ENCODE measurements at regions not wholly inside any gene's neighbourhood (a gene's known extent, or its start where the extent isn't known, plus 50 kb on each side); places are given as distances from the start of the nearest gene placed in this dataset.
"Not testable (repeated sequence)": the region's sequence is repeated elsewhere in the genome, so short reads cannot be mapped to it uniquely, and the experiment has no call there.

- no peak for DNase-seq (ENCODE audit: low spot score)
Measured at GRCh38 chr4:188949596-188949995, 810.4 kb downstream of the TRIML1 start.

GRCh38 chr4:188955066-188955465 lies 815.8 kb downstream of the TRIML1 start:
- no peak for DNase-seq (ENCODE audit: low spot score)

GRCh38 chr4:188956566-188956965 lies 817.3 kb downstream of the TRIML1 start:
- no peak for DNase-seq (ENCODE audit: low spot score)

- no peak for DNase-seq (ENCODE audit: low spot score)
Measured at GRCh38 chr4:188958346-188958745, 819.1 kb downstream of the TRIML1 start.

- DNase-seq (ENCODE audit: low spot score) = no peak
Measured at GRCh38 chr4:188959424-188959823, 820.2 kb downstream of the TRIML1 start.

GRCh38 chr4:188960411-188961093 lies 821.3 kb downstream of the TRIML1 start:
- no peak for DNase-seq (ENCODE audit: low spot score)

GRCh38 chr4:188971125-188971524 lies 831.9 kb downstream of the TRIML1 start:
- no peak for DNase-seq (ENCODE audit: low spot score)

GRCh38 chr4:188975271-188975670 lies 836.0 kb downstream of the TRIML1 start:
- no peak for DNase-seq (ENCODE audit: low spot score)

GRCh38 chr4:188976644-188977115 lies 837.4 kb downstream of the TRIML1 start:
- no peak for DNase-seq (ENCODE audit: low spot score)

- DNase-seq (ENCODE audit: low spot score) = not testable (repeated sequence)
Measured at GRCh38 chr4:188977232-188977631, 838.0 kb downstream of the TRIML1 start.

- DNase-seq (ENCODE audit: low spot score) = no peak
Measured at GRCh38 chr4:188984518-188984917, 845.3 kb downstream of the TRIML1 start.

GRCh38 chr4:188986271-188986689 lies 847.0 kb downstream of the TRIML1 start:
- DNase-seq (ENCODE audit: low spot score) = no peak

GRCh38 chr4:188987011-188987410 lies 847.8 kb downstream of the TRIML1 start:
- no peak for DNase-seq (ENCODE audit: low spot score)

- no peak for DNase-seq (ENCODE audit: low spot score)
Measured at GRCh38 chr4:188988131-188988530, 848.9 kb downstream of the TRIML1 start.

- DNase-seq (ENCODE audit: low spot score) = no peak
Measured at GRCh38 chr4:188989371-188989770, 850.1 kb downstream of the TRIML1 start.

GRCh38 chr4:188992706-188993105 lies 853.5 kb downstream of the TRIML1 start:
- DNase-seq (ENCODE audit: low spot score) = no peak

- no peak for DNase-seq (ENCODE audit: low spot score)
Measured at GRCh38 chr4:188993871-188994270, 854.6 kb downstream of the TRIML1 start.

- DNase-seq (ENCODE audit: low spot score) = no peak
Measured at GRCh38 chr4:189001283-189001970, 862.2 kb downstream of the TRIML1 start.

GRCh38 chr4:189001971-189002450 lies 862.8 kb downstream of the TRIML1 start:
- DNase-seq (ENCODE audit: low spot score) = no peak

GRCh38 chr4:189002475-189002874 lies 863.2 kb downstream of the TRIML1 start:
- no peak for DNase-seq (ENCODE audit: low spot score)

- not testable (repeated sequence) for DNase-seq (ENCODE audit: low spot score)
Measured at GRCh38 chr4:189010452-189011217, 871.4 kb downstream of the TRIML1 start.

- DNase-seq (ENCODE audit: low spot score) = no peak
Measured at GRCh38 chr4:189021831-189022230, 882.6 kb downstream of the TRIML1 start.

Measured in left forelimb (tissue), 1 donor.